ENCODE measurements at regions not wholly inside any gene's neighbourhood (a gene's known extent, or its start where the extent isn't known, plus 50 kb on each side); places are given as distances from the start of the nearest gene placed in this dataset.
"Not testable (repeated sequence)": the region's sequence is repeated elsewhere in the genome, so short reads cannot be mapped to it uniquely, and the experiment has no call there.

DNA sequence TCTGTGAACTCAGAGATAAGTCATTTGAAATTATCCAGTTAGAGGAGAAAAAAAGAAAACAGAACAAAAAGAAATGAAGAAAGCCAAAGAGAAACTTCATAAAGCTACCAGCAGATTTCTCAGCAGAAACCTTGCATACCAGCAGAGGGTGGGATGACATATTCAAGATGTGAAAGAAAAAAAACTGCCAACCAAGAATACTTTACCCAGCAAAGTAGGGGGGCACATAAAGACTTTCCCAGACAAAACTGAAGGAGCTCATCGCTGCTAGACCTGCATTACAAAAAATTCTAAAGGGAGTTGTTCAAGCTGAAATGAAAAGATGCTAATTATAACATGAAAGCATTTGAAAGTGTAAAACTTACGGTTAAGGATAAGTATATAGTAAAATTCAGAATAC lies 246.3 kb downstream of the FNDC1 start:
- WGBS, 2 donors = 64 to 83% methylated on average over 2 of the region's 2 CpGs
- no peak overlapping the region for H3K27ac ChIP-seq
- peaks cover 0 to 11% (median 0%) of the 10 kb centered on the region in 7 donors for H3K27me3 ChIP-seq
- ATAC-seq (no peak), DNase-seq (no peak)
- no peak for TF ChIP-seq CTCF (IDR thresholded peaks at IDR 0.05)
- peaks cover 0 to 31% (median 17%) of the 10 kb centered on the region in 11 donors for H3K9me3 ChIP-seq
- no peaks in the 10 kb centered on the region for H3K4me1 ChIP-seq
- no peaks in the 10 kb centered on the region for H3K36me3 ChIP-seq
- intact Hi-C loops (cut with DNase I) = no loop called here
- no peak overlapping the region for H3K4me3 ChIP-seq

GRCh38 chr6:159414711-159415110 lies 245.5 kb downstream of the FNDC1 start:
- intact Hi-C loops (cut with DNase I) = no loop called here
- no peak overlapping the region for H3K4me3 ChIP-seq
- H3K4me1 ChIP-seq = no peaks in the 10 kb centered on the region
- WGBS, 2 donors = 63 to 84% methylated on average over 2 of the region's 2 CpGs
- no peak for ATAC-seq
- H3K36me3 ChIP-seq = no peaks in the 10 kb centered on the region
- no peak for DNase-seq
- H3K9me3 ChIP-seq = peaks cover 0 to 40% (median 17%) of the 10 kb centered on the region in 11 donors
- H3K27me3 ChIP-seq = peaks cover 0 to 7% (median 0%) of the 10 kb centered on the region in 7 donors
- H3K27ac ChIP-seq = no peak overlapping the region
- TF ChIP-seq CTCF (IDR thresholded peaks at IDR 0.05) = no peak

DNA sequence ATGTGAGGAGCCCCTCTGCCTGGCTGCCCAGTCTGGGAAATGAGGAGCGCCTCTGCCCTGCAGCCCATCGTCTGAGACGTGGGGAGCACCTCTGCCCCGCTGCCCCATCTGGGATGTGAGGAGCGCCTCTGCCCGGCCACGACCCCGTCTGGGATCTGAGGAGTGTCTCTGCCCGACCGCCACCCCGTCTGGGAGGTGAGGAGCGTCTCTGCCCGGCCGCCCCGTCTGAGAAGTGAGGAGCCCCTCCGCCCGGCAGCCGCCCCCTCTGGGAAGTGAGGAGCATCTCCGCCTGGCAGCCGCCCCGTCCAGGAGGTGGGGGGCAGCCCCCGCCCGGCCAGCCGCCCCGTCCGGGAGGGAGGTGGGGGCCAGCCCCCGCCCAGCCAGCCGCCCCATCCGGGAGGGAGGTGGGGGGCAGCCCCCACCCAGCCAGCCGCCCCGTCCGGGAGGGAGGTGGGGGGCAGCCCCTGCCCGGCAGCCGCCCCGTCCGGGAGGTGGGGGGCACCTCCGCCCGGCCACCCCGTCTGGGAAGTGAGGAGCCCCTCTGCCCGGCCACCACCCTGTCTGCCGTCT lies 238.1 kb downstream of the FNDC1 start:
- H3K27me3 ChIP-seq; intact Hi-C loops (cut with DNase I); H3K27ac ChIP-seq; H3K4me3 ChIP-seq; H3K4me1 ChIP-seq; DNase-seq; ATAC-seq; H3K36me3 ChIP-seq: not testable (repeated sequence)
- 95 to 97% methylated on average over 34 to 41 of the region's 41 CpGs for WGBS, 2 donors
- peaks cover 0 to 22% (median 0%) of the 10 kb centered on the region in 11 donors for H3K9me3 ChIP-seq

DNA sequence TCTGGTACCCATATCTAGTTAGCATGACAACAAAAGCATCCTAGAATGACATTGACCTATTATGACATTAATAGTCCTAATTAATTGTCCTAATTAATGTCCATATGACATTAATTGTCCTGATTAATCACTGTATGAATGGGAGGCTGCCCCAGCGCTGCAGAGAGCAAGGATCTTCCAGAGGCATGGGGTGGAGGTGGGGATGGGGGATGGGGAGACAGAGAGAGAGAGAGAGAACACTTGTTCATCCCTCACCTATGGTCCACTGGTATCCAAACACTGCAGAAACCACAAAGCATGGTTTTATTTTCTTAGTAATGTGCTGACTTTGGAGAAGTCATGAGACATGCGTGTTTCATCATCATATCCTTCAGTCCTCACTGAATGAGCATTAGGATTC lies 235.1 kb downstream of the FNDC1 start:
- no peak overlapping the region for H3K27ac ChIP-seq
- ATAC-seq (no peak), DNase-seq (no peak)
- 76 to 88% methylated on average over 2 of the region's 2 CpGs for WGBS, 2 donors
- no peak overlapping the region for H3K4me3 ChIP-seq
- H3K9me3 ChIP-seq = peaks cover 0 to 4% (median 0%) of the 10 kb centered on the region in 11 donors
- intact Hi-C loops (cut with DNase I) = no loop called here
- H3K4me1 ChIP-seq = peaks cover 0 to 5% (median 0%) of the 10 kb centered on the region in 9 donors
- H3K36me3 ChIP-seq = no peaks in the 10 kb centered on the region
- TF ChIP-seq CTCF (IDR thresholded peaks at IDR 0.05) = no peak
- peaks cover 0 to 6% (median 0%) of the 10 kb centered on the region in 7 donors for H3K27me3 ChIP-seq

GRCh38 chr6:159400826-159401225 lies 231.6 kb downstream of the FNDC1 start:
- intact Hi-C loops (cut with DNase I) = no loop called here
- ATAC-seq (peak in 1 of 8 donors; percentile 35), DNase-seq (no peak)
- WGBS, 2 donors = 79 to 82% methylated on average over 7 of the region's 7 CpGs
- Histone ChIP-seq H3K4me1 (peaks cover 0 to 5% (median 0%) of the 10 kb centered on the region in 9 donors), H3K36me3 (no peaks in the 10 kb centered on the region), H3K27me3 (peaks cover 0 to 6% (median 0%) of the 10 kb centered on the region in 7 donors), H3K9me3 (no peaks in the 10 kb centered on the region), H3K27ac (no peak overlapping the region), H3K4me3 (no peak overlapping the region)
- no peak for TF ChIP-seq CTCF (IDR thresholded peaks at IDR 0.05)
